ENCODE measurements at regions not wholly inside any gene's neighbourhood (a gene's known extent, or its start where the extent isn't known, plus 50 kb on each side); places are given as distances from the start of the nearest gene placed in this dataset.

DNA sequence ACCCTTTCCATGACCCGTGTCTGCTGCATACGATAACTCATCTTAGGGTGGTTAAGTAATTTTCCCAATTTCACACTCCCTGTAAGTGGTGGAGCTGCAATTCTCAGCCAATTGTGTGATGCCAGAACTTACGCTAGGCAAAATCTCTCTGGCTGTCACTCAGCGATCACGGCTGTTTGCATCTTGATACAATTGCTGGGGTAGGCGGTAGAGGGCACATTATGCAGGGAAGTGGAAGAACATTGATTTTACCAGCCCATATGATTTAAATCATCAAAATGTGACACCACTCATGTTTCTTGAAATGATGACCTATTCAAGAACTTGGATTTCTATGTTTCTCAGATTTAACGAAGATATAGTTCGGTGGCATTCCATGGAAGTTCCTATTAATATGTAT lies 108.7 kb upstream of the ADARB2 start:
- no peak for DNase-seq

DNA sequence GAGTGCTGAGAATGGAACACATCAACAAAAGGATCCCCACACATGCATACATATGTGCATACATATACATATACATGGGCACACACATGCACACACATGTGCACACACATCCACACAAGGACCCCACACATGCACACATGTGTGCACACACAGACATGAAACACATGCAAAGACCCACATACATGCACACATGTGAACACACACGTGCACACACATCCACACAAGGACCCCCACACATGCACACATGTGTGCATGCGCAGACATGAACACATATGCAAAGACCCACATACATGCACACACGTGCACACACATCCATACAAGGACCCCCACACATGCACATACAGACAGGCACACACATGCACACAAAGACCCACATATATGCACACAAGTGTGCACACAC lies 104.4 kb upstream of the ADARB2 start:
- DNase-seq = no peak

DNA sequence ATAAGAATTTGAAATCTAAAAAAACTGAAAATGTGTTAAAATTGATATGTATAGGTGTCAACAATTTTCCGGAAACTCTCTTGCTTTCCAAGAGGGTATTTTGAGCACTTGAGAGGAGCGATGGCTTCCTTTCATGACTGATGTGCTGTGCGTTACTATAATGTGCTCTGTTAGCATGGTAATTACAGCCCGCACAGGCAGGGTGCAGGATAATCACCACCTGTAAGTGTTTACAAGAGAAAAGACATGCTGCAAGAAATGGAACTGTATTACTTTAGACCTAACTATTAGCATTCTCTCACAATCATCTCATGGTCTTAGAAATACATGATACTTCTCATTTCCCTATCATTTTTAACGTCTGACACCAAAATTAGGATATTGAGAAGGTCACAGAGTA lies 92.4 kb upstream of the ADARB2 start:
- no peak for DNase-seq

DNA sequence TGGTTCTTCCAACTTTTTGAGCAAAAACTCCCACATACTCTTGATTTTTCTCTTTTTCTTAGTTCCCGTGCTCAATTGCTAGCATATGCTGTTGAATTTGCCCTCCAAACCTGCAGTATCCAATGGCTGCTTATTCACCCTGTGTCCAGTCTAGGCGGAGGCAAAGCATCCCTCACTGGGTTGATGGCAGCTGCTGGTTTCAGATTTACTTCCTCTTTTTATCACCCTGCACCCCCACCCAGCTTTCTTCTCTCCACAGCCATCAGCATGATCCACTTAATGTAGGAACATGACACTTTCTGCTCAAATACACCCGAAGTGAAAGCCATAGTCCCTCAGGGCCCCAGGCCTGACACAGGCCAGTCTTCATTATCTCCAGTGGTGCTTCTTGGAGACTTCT lies 87.6 kb upstream of the ADARB2 start:
- DNase-seq = no peak

- DNase-seq = no peak
These were observed 77.2 kb upstream of the ADARB2 start for GRCh38 chr10:1814556-1814955.

DNA sequence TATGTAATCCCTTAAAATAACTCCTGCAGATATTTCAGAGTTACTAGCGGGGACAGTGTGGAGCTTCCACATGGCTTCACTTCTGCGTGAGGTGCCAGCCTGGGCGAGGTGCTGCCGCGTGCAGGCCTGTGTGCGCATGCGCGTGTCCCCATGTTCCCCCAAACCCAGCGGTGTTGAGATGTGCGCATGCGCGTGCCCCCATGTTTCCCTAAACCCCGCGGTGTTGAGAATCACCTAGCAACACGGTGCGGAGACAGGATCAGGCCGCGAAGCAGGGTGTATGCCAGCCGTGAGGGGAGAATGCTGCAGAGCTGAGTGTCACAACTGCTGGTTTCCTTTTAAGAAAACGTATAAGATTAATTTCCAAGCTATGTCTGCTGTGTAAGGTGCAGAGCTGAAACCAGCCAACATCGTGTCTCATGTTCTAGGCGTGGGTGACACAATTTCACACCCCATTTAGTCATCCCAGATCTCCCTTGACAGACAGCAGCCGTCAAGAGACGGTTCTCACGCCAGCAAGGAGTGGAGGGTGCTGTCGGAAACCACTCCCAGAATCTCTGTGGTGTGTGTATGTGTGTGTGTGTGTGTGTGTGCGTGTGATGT lies 71.9 kb upstream of the ADARB2 start:
- no peak for DNase-seq

DNA sequence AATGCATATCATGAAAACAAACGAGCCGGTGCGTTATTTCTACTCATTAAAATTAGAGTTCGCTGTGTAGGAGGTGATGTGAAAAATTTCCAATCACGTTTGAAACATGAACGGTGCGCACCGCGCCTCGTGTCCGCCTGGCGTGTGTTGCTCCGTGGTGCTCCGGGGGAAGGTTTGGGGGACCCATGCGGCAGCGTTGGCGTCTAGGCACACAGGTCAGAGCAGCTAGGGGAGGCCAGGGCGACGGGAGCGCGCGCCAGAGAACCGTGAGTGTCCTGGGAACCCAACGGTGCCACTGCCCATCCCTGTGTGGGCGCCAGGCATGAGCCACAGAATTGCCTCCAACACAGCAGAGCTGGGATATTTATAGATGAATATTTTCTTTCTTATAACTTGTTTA lies 70.6 kb upstream of the ADARB2 start:
- DNase-seq = no peak

- no peak for DNase-seq
These were observed 69.9 kb upstream of the ADARB2 start for GRCh38 chr10:1807196-1807595.

DNA sequence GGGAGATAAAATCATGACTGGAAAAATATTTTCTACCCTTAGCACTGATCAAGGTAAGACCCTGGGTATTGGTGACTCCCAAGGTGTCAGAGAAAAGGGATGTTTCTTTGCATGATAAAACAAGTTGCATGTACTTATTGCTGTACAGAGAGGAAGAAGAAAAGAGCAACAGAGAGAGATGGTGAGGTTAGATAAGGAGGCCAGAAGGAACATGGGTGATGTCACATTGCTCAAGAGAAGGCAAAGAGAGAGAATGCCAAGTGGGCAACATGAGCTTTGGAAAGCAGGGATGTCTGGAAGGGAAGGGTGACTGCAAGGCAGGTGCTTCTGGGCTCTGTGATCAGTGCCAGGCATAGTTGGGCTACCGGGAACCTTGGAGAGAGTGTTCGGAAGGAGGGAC lies 65.1 kb upstream of the ADARB2 start:
- no peak for DNase-seq

DNA sequence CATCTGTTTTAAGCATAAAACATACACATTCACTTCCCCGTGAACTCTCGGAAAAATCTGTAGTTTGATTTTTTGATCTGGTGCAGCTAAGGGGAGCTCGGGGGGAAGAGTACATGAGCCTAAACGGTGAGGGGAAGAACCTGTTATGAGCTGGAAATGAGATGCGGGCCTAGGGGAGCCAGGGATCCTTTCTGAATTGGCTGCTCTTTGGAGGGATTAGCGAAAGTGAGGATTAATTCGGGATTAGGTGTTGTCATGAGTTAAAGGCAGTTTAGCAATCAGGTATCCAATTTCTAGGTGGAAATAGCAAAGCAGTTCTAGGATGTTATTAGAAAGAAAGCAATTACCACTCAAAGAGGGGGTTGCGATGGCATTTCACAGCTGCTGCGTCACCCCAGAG lies 51.1 kb upstream of the ADARB2 start:
- DNase-seq = no peak

All from NCI-H1694 (cell line).